GM19328 (cell line): ENCODE measurements at regions not wholly inside any gene's neighbourhood (a gene's known extent, or its start where the extent isn't known, plus 50 kb on each side); places are given as distances from the start of the nearest gene placed in this dataset.

Experiments
- ATAC-seq: cut with Tn5 transposase; IDR thresholded peaks from one replicate; pipeline ENCODE4 v1.9.1; 2021; ENCODE audit warnings: mild to moderate bottlenecking, moderate library complexity; ENCODE audit not compliant: unreplicated experiment

GRCh38 chr2:156165742-156166141 is 166.8 kb downstream of the NR4A2 start:
- ATAC-seq = no peak

GRCh38 chr2:156164091-156164720 is 168.3 kb downstream of the NR4A2 start:
- ATAC-seq = no peak

GRCh38 chr2:156158808-156159207 is 173.7 kb downstream of the NR4A2 start:
- no peak for ATAC-seq

GRCh38 chr2:156157670-156158069 is 174.9 kb downstream of the NR4A2 start:
- ATAC-seq = no peak

- no peak for ATAC-seq
Observed at GRCh38 chr2:156156580-156156979, 175.9 kb downstream of the NR4A2 start.

- no peak for ATAC-seq
Observed at GRCh38 chr2:156155319-156155718, 177.2 kb downstream of the NR4A2 start.

GRCh38 chr2:156151351-156151750 is 181.2 kb downstream of the NR4A2 start:
- ATAC-seq = no peak

- peak; percentile 54 for ATAC-seq
Observed at GRCh38 chr2:156147594-156148330, 184.8 kb downstream of the NR4A2 start.

- no peak for ATAC-seq
Observed at GRCh38 chr2:156145976-156146375, 186.5 kb downstream of the NR4A2 start.

GRCh38 chr2:156145469-156145868 is 187.1 kb downstream of the NR4A2 start:
- ATAC-seq = no peak

GRCh38 chr2:156136566-156136965 is 196.0 kb downstream of the NR4A2 start:
- no peak for ATAC-seq

- no peak for ATAC-seq
Observed at GRCh38 chr2:156134887-156135286, 197.6 kb downstream of the NR4A2 start.

GRCh38 chr2:156132941-156133340 is 199.6 kb downstream of the NR4A2 start:
- ATAC-seq = no peak

GRCh38 chr2:156132130-156132529 is 200.4 kb downstream of the NR4A2 start:
- no peak for ATAC-seq

- no peak for ATAC-seq
Observed at GRCh38 chr2:156129227-156129626, 203.3 kb downstream of the NR4A2 start.

- ATAC-seq = no peak
Observed at GRCh38 chr2:156125018-156125417, 207.5 kb downstream of the NR4A2 start.

- no peak for ATAC-seq
Observed at GRCh38 chr2:156124458-156124857, 208.1 kb downstream of the NR4A2 start.

- no peak for ATAC-seq
Observed at GRCh38 chr2:156118753-156119416, 213.6 kb downstream of the NR4A2 start.

GRCh38 chr2:156116113-156116512 is 216.4 kb downstream of the NR4A2 start:
- ATAC-seq = no peak

- no peak for ATAC-seq
Observed at GRCh38 chr2:156115338-156115737, 217.2 kb downstream of the NR4A2 start.

- no peak for ATAC-seq
Observed at GRCh38 chr2:156112323-156112722, 220.2 kb downstream of the NR4A2 start.

- ATAC-seq = peak; percentile 100
Observed at GRCh38 chr2:156110890-156111289, 221.6 kb downstream of the NR4A2 start.
